HepG2 (cell line): ENCODE measurements at regions not wholly inside any gene's neighbourhood (a gene's known extent, or its start where the extent isn't known, plus 50 kb on each side); places are given as distances from the start of the nearest gene placed in this dataset.

Experiments
- ATAC-seq: fragments of 200-7000 bp; cut with Tn5 transposase; 3 replicates; pipeline ENCODE4 v1.9.1; 2020; ENCODE audit warnings: mild to moderate bottlenecking, moderate library complexity
- BruUV-seq: library from RNA; stranded (reverse); fragments of 400-500 nt; replicated peaks from 2 replicates; lab custom pipeline; 2021; lab: Mats Ljungman, UMichigan
- CTCF ChIA-PET: fragments of 300-600 bp; formaldehyde crosslinking; extraction: SDS; loops from one replicate; lab custom pipeline; 2021; ENCODE audit warnings: low total read pairs, inconsistent platforms, low intra/inter-chr PET ratio; lab: Yijun Ruan, JAX
- POLR2A ChIA-PET: fragments of 350-600 bp; sonication (Branson Sonifier 250); formaldehyde crosslinking; loops from one replicate; lab custom pipeline; 2020; ENCODE audit warnings: antibody characterized with exemption, inconsistent platforms; lab: Yijun Ruan, JAX
- DNase-seq: peaks from one replicate; pipeline ENCODE4 v3.0.0-alpha.2; 2015; ENCODE audit warnings: low spot score
- FAIRE-seq: peaks from 3 replicates; lab custom pipeline; 2011; peaks lifted over from hg19 to GRCh38; lab: Jason Lieb, UNC
- H2AFZ ChIP-seq: one replicate; pipeline ENCODE4 v1.6.1; 2011; ENCODE audit warnings: low read length, inconsistent platforms
- H3K27ac ChIP-seq: fragments of 300-600 bp; 3 replicates; pipeline ENCODE4 v1.8.0; 2011; ENCODE audit warnings: mixed run types, mild to moderate bottlenecking, mixed read lengths, low read length, inconsistent platforms; ENCODE audit not compliant: insufficient read depth; ENCODE audit errors: extremely low read length
- H3K27me3 ChIP-seq, 2 experiments: fragments of 200-600 bp in 1 of 2; 2 replicates in 1 of 2; 3 replicates in 1 of 2; pipeline versions ENCODE4 v1.6.0 to v1.8.0; 2011; ENCODE audit warnings: low read length in 2 of 2, mild to moderate bottlenecking in 2 of 2, moderate library complexity in 2 of 2, inconsistent platforms in 1 of 2; ENCODE audit not compliant: insufficient read depth in 2 of 2, control insufficient read depth in 1 of 2
- H3K36me3 ChIP-seq, 2 experiments: fragments of 200-600 bp in 1 of 2; replicated peaks in 1 of 2; 2 replicates in 1 of 2; 3 replicates in 1 of 2; pipeline versions ENCODE4 v1.5.1 to v1.8.0; 2011; ENCODE audit warnings: low read length in 2 of 2, inconsistent platforms in 1 of 2; ENCODE audit not compliant: insufficient read depth in 2 of 2, control insufficient read depth in 1 of 2
- H3K4me1 ChIP-seq: 2 replicates; pipeline ENCODE4 v1.5.1; 2012; ENCODE audit warnings: low read length, inconsistent platforms; ENCODE audit not compliant: insufficient read depth
- H3K4me2 ChIP-seq: 2 replicates; pipeline ENCODE4 v1.6.0; 2011; ENCODE audit warnings: low read depth, low read length, inconsistent platforms
- H3K4me3 ChIP-seq, 3 experiments: fragments of 200-600 bp in 1 of 3; sonication (generic), shearing (Covaris generic) in 1 of 3; replicated peaks in 1 of 3; 2 replicates each; pipeline ENCODE4 v1.5.1; 2011 to 2016; ENCODE audit warnings: low read length in 3 of 3, inconsistent platforms in 2 of 3, low read depth in 2 of 3, mild to moderate bottlenecking in 2 of 3, control low read depth in 1 of 3, mixed read lengths in 1 of 3; ENCODE audit not compliant: insufficient read depth in 1 of 3
- H3K79me2 ChIP-seq: one replicate; pipeline ENCODE4 v1.6.1; 2011; ENCODE audit warnings: low read length, inconsistent platforms; ENCODE audit not compliant: insufficient read depth
- H3K9ac ChIP-seq: 2 replicates; pipeline ENCODE4 v1.6.0; 2011; ENCODE audit warnings: mild to moderate bottlenecking, low read depth, low read length, inconsistent platforms; ENCODE audit not compliant: insufficient read depth
- H3K9me3 ChIP-seq: 2 replicates; pipeline ENCODE4 v1.5.1; 2012; ENCODE audit warnings: mild to moderate bottlenecking, low read length
- H4K20me1 ChIP-seq: 2 replicates; pipeline ENCODE4 v1.6.0; 2011; ENCODE audit warnings: inconsistent platforms, mild to moderate bottlenecking, low read length, moderate library complexity; ENCODE audit not compliant: insufficient read depth
- CBX2 ChIP-seq, 2 experiments: fragments of 200-600 bp in 1 of 2; sonication (generic); formaldehyde crosslinking in 1 of 2; IDR thresholded peaks; 2 replicates each; pipeline versions ENCODE4 v1.7.0 to v1.8.1; 2018 to 2022; ENCODE audit warnings: low read depth in 2 of 2, low read length in 1 of 2, mild to moderate bottlenecking in 1 of 2, missing genetic modification reagents in 1 of 2
- GTF3A ChIP-seq: sonication (generic); formaldehyde crosslinking; conservative IDR thresholded peaks from 2 replicates; pipeline ENCODE4 v1.4.0; 2020; ENCODE audit warnings: mild to moderate bottlenecking, missing genetic modification reagents
- HIC2 ChIP-seq: sonication (generic); formaldehyde crosslinking; IDR thresholded peaks from 2 replicates; pipeline ENCODE4 v1.9.0; 2022; ENCODE audit warnings: low read depth, missing genetic modification reagents
- IKZF5 ChIP-seq: IDR thresholded peaks from 2 replicates; pipeline ENCODE4 v1.6.1; 2018; ENCODE audit warnings: missing genetic modification reagents, mild to moderate bottlenecking, missing compliant biosample characterization
- KDM4B ChIP-seq: sonication (generic); formaldehyde crosslinking; IDR thresholded peaks from 2 replicates; pipeline ENCODE4 v1.4.0; 2020; ENCODE audit warnings: missing genetic modification reagents
- PITX1 ChIP-seq: sonication (generic); formaldehyde crosslinking; IDR thresholded peaks from 2 replicates; pipeline ENCODE4 v1.5.1; 2020; ENCODE audit warnings: mild to moderate bottlenecking, missing genetic modification reagents
- POLR2G ChIP-seq: fragments of 200-400 bp; formaldehyde crosslinking; IDR thresholded peaks from 2 replicates; pipeline ENCODE4 v1.6.1; 2018; ENCODE audit warnings: mild to moderate bottlenecking, low read depth, low read length, moderate library complexity
- RAD51 ChIP-seq: fragments of 450-650 bp; IDR thresholded peaks from 2 replicates; pipeline ENCODE4 v1.6.1; 2016; ENCODE audit warnings: borderline replicate concordance
- THAP11 ChIP-seq: IDR thresholded peaks from 2 replicates; pipeline ENCODE4 v1.6.1; 2016; ENCODE audit warnings: missing biosample characterization, missing genetic modification reagents
- ZNF101 ChIP-seq: sonication (generic); formaldehyde crosslinking; IDR thresholded peaks from 2 replicates; pipeline ENCODE4 v1.4.0; 2020; ENCODE audit warnings: mild to moderate bottlenecking, low read depth, missing genetic modification reagents, borderline replicate concordance
- ZNF318 ChIP-seq: sonication (generic); formaldehyde crosslinking; IDR thresholded peaks from 2 replicates; pipeline ENCODE4 v1.4.0; 2020; ENCODE audit warnings: mild to moderate bottlenecking, missing genetic modification reagents
- WGBS: methylation state at CpG from one replicate; pipeline ENCODE4 v1.1.6; 2017; ENCODE audit warnings: low lambda C conversion rate; 5-methylcytosine and 5-hydroxymethylcytosine counted together
- in situ Hi-C: cut with HindIII; loops from 2 replicates; pipeline ENCODE4 v1.10.0; 2017; ENCODE audit warnings: low pct_unique_long_range_greater_than_20kb; ENCODE audit not compliant: extremely low pct_ligation_motif_present
- intact Hi-C: fragments of 100-400 bp; cut with micrococcal nuclease; formaldehyde crosslinking; loops from one replicate; pipeline ENCODE4 v1.10.0; 2022; ENCODE audit not compliant: unreplicated experiment

GRCh38 chr1:157313240-157313807 lies 175.1 kb upstream of the ETV3 start:
- ATAC-seq (no peak), DNase-seq (no peak)
- no peak for TF ChIP-seq IKZF5 (CRISPR knock-in tag)
- TF ChIP-seq KDM4B (CRISPR knock-in tag), result no peak
- no peak for TF ChIP-seq ZNF318 (CRISPR knock-in tag)
- TF ChIP-seq GTF3A (CRISPR knock-in tag), result no peak
- no peak for TF ChIP-seq POLR2G
- no peak for TF ChIP-seq PITX1 (CRISPR knock-in tag)
- TF ChIP-seq ZNF101, result no peak
- TF ChIP-seq CBX2 (IDR thresholded peaks at IDR 0.05; ENCODE audit: low read depth, low read length), result no peak
- no peak for TF ChIP-seq CBX2 (CRISPR knock-in tag; IDR thresholded peaks at IDR 0.05; ENCODE audit: low read depth)
- no peak for TF ChIP-seq RAD51
- TF ChIP-seq THAP11, result no peak
- TF ChIP-seq HIC2 (CRISPR knock-in tag), result no peak

More at GRCh38 chr1:157313240-157313807, 175.1 kb upstream of the ETV3 start:
- Histone ChIP-seq H3K27ac (no peak overlapping the region), H2AFZ (no peak overlapping the region), H3K9me3 (no peaks in the 10 kb centered on the region), H3K9ac (no peak overlapping the region), H4K20me1 (no peaks in the 10 kb centered on the region), H3K36me3 (no peaks in the 10 kb centered on the region), H3K4me3 (no peak overlapping the region), H3K27me3 (no peaks in the 10 kb centered on the region; a peak in 1 of 5 replicates), H3K79me2 (no peaks in the 10 kb centered on the region), H3K4me1 (no peaks in the 10 kb centered on the region), H3K4me2 (no peak overlapping the region)
- FAIRE-seq, result no peak
- ChIA-PET CTCF (no interaction called here), POLR2A (no interaction called here)
- WGBS, result 7% methylated on average over 3 of the region's 3 CpGs
- no TSS peak for BruUV-seq
- intact Hi-C loops, result no loop called here
- in situ Hi-C loops, result no loop called here
